HG03558 (cell line): ENCODE measurements at regions not wholly inside any gene's neighbourhood (a gene's known extent, or its start where the extent isn't known, plus 50 kb on each side); places are given as distances from the start of the nearest gene placed in this dataset.

Experiments
- ATAC-seq: cut with Tn5 transposase; IDR thresholded peaks from one replicate; pipeline ENCODE4 v1.9.1; 2021; ENCODE audit warnings: moderate number of reproducible peaks; ENCODE audit not compliant: unreplicated experiment; ENCODE audit errors: extremely low read depth

- no peak for ATAC-seq
These were observed 1389.1 kb upstream of the PIK3C3 start for GRCh38 chr18:40565805-40566509.

- ATAC-seq: no peak
These were observed 1395.5 kb upstream of the PIK3C3 start for GRCh38 chr18:40559556-40559955.

- no peak for ATAC-seq
These were observed 1396.2 kb upstream of the PIK3C3 start for GRCh38 chr18:40558706-40559392.

GRCh38 chr18:40555914-40556313 lies 1399.1 kb upstream of the PIK3C3 start:
- ATAC-seq: no peak

GRCh38 chr18:40553029-40553428 lies 1402.0 kb upstream of the PIK3C3 start:
- no peak for ATAC-seq

- ATAC-seq: no peak
These were observed 1408.2 kb upstream of the PIK3C3 start for GRCh38 chr18:40546875-40547274.

- no peak for ATAC-seq
These were observed 1420.3 kb upstream of the PIK3C3 start for GRCh38 chr18:40534723-40535122.

- ATAC-seq: no peak
These were observed 1423.0 kb upstream of the PIK3C3 start for GRCh38 chr18:40532046-40532445.

GRCh38 chr18:40531051-40531450 lies 1424.0 kb upstream of the PIK3C3 start:
- no peak for ATAC-seq

- no peak for ATAC-seq
These were observed 1425.6 kb upstream of the PIK3C3 start for GRCh38 chr18:40529478-40529877.

- ATAC-seq: no peak
These were observed 1430.2 kb upstream of the PIK3C3 start for GRCh38 chr18:40524881-40525280.

GRCh38 chr18:40523287-40523686 lies 1431.7 kb upstream of the PIK3C3 start:
- no peak for ATAC-seq

- no peak for ATAC-seq
These were observed 1454.0 kb upstream of the PIK3C3 start for GRCh38 chr18:40501026-40501425.

GRCh38 chr18:40494603-40495002 lies 1460.4 kb upstream of the PIK3C3 start:
- no peak for ATAC-seq

GRCh38 chr18:40493316-40493715 lies 1461.7 kb upstream of the PIK3C3 start:
- no peak for ATAC-seq

GRCh38 chr18:40489301-40489700 lies 1465.7 kb upstream of the PIK3C3 start:
- ATAC-seq: no peak

- ATAC-seq: no peak
These were observed 1469.7 kb upstream of the PIK3C3 start for GRCh38 chr18:40485318-40485717.

- no peak for ATAC-seq
These were observed 1481.6 kb upstream of the PIK3C3 start for GRCh38 chr18:40473221-40474029.

- ATAC-seq: no peak
These were observed 1484.3 kb upstream of the PIK3C3 start for GRCh38 chr18:40470723-40471122.

- no peak for ATAC-seq
These were observed 1485.2 kb upstream of the PIK3C3 start for GRCh38 chr18:40469851-40470250.

GRCh38 chr18:40469316-40469715 lies 1485.7 kb upstream of the PIK3C3 start:
- no peak for ATAC-seq
